Sigmoid colon (tissue), 4 donors: ENCODE measurements at regions not wholly inside any gene's neighbourhood (a gene's known extent, or its start where the extent isn't known, plus 50 kb on each side); places are given as distances from the start of the nearest gene placed in this dataset.

Source experiments
- EP300 ChIP-seq, 4 donors: sonication (generic); formaldehyde crosslinking; IDR thresholded peaks; one replicate each; pipeline ENCODE4 v1.6.1; 2017; ENCODE audit warnings: antibody characterized with exemption in 4 of 4
- POLR2A ChIP-seq, 2 donors: fragments of 450-650 bp; IDR thresholded peaks; one replicate each; pipeline ENCODE4 v1.6.1; 2016; ENCODE audit warnings: antibody characterized with exemption in 2 of 2, mild to moderate bottlenecking in 2 of 2, moderate library complexity in 2 of 2
- POLR2AphosphoS5 ChIP-seq, 4 donors: sonication (generic); formaldehyde crosslinking; IDR thresholded peaks; one replicate each; pipeline ENCODE4 v1.6.1; 2017; ENCODE audit warnings: antibody characterized with exemption in 4 of 4
- TF ChIP-seq, protein P1 (sequence below), 4 experiments: fragments of 450-650 bp in 3 of 4; fragments of 200-600 bp in 1 of 4; IDR thresholded peaks; one replicate each; pipeline ENCODE4 v1.5.1; 2016 to 2019; ENCODE audit warnings: antibody characterized with exemption in 4 of 4, mild to moderate bottlenecking in 3 of 4, moderate library complexity in 2 of 4

DNA sequence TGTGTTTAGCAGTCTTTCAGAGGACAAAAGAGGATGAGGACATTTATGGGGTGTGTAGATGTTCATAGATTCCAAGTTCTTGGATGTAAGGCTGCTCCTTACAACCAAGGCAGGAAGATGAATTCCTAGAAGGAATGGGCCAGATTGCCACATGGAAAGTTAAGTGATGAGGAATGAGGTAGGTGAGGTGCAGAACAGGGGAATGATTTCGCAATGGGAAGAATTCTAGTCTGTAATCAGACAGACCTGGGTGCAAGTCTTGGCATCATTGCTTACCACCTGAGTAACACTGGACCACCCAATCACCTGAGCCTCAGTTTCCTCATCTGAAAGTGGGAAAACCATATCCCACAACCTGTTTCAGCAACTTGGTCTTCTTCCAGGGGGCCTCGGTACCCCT, 174.9 kb downstream of the IER5 start:
- TF ChIP-seq, protein P1, sequence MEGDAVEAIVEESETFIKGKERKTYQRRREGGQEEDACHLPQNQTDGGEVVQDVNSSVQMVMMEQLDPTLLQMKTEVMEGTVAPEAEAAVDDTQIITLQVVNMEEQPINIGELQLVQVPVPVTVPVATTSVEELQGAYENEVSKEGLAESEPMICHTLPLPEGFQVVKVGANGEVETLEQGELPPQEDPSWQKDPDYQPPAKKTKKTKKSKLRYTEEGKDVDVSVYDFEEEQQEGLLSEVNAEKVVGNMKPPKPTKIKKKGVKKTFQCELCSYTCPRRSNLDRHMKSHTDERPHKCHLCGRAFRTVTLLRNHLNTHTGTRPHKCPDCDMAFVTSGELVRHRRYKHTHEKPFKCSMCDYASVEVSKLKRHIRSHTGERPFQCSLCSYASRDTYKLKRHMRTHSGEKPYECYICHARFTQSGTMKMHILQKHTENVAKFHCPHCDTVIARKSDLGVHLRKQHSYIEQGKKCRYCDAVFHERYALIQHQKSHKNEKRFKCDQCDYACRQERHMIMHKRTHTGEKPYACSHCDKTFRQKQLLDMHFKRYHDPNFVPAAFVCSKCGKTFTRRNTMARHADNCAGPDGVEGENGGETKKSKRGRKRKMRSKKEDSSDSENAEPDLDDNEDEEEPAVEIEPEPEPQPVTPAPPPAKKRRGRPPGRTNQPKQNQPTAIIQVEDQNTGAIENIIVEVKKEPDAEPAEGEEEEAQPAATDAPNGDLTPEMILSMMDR (IDR thresholded peaks at IDR 0.05), result no peak
- TF ChIP-seq POLR2AphosphoS5 (IDR thresholded peaks at IDR 0.05), result no peak
- no peak for TF ChIP-seq POLR2A (IDR thresholded peaks at IDR 0.05)
- TF ChIP-seq EP300 (IDR thresholded peaks at IDR 0.05), result no peak
